Endothelial cell of umbilical vein (primary cell): ENCODE measurements at regions not wholly inside any gene's neighbourhood (a gene's known extent, or its start where the extent isn't known, plus 50 kb on each side); places are given as distances from the start of the nearest gene placed in this dataset.

Experiments
- CTCF ChIP-seq, 2 donors: IDR thresholded peaks; 1 replicate in 1 of 2; 2 replicates in 1 of 2; pipeline ENCODE4 v1.5.1; 2011; ENCODE audit warnings: low read length in 2 of 2, mild to moderate bottlenecking in 2 of 2, moderate library complexity in 2 of 2, control low read depth in 1 of 2, inconsistent platforms in 1 of 2, low read depth in 1 of 2; ENCODE audit not compliant: insufficient read depth in 1 of 2; ENCODE audit errors: extremely low read depth in 1 of 2
- EZH2 ChIP-seq: IDR thresholded peaks from 2 replicates; pipeline ENCODE4 v1.6.1; 2012; ENCODE audit warnings: borderline replicate concordance, low read depth, mild to moderate bottlenecking, moderate library complexity, low read length, inconsistent platforms; ENCODE audit not compliant: severe bottlenecking
- FOS ChIP-seq: IDR thresholded peaks from 2 replicates; pipeline ENCODE4 v1.6.1; 2011; ENCODE audit warnings: mild to moderate bottlenecking, low read length, moderate library complexity, borderline replicate concordance; ENCODE audit not compliant: insufficient read depth
- GATA2 ChIP-seq: IDR thresholded peaks from 2 replicates; pipeline ENCODE4 v1.7.0; 2011; ENCODE audit warnings: low read depth, mild to moderate bottlenecking, moderate library complexity, mixed read lengths, low read length; ENCODE audit not compliant: insufficient read length, insufficient read depth
- MYC ChIP-seq: IDR thresholded peaks from one replicate; pipeline ENCODE4 v1.6.1; 2011; ENCODE audit warnings: mild to moderate bottlenecking, low read depth, low read length
- POLR2A ChIP-seq: IDR thresholded peaks from 2 replicates; pipeline ENCODE4 v1.6.1; 2012; ENCODE audit warnings: low read depth, mild to moderate bottlenecking, control low read depth, low read length
- POLR2AphosphoS5 ChIP-seq: IDR thresholded peaks from 2 replicates; pipeline ENCODE4 v1.6.1; 2012; ENCODE audit warnings: low read depth, mild to moderate bottlenecking, control low read depth, low read length, moderate library complexity; ENCODE audit not compliant: insufficient read depth
- TF ChIP-seq, protein P1 (sequence below): IDR thresholded peaks from 2 replicates; pipeline ENCODE4 v1.6.1; 2011; ENCODE audit not compliant: insufficient read depth, insufficient read length

- TF ChIP-seq CTCF (IDR thresholded peaks at IDR 0.05; ENCODE audit: extremely low read depth in 1 of 2, insufficient read depth in 1 of 2, low read depth in 1 of 2, low read length in 2 of 2) (no peak), POLR2AphosphoS5 (no peak), FOS (no peak), MYC (no peak), EZH2 (no peak), POLR2A (no peak), GATA2 (no peak)
- TF ChIP-seq, protein P1, sequence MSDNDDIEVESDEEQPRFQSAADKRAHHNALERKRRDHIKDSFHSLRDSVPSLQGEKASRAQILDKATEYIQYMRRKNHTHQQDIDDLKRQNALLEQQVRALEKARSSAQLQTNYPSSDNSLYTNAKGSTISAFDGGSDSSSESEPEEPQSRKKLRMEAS = no peak
Observed at GRCh38 chr9:89902450-89903140, 297.8 kb downstream of the GADD45G start.
